ENCODE measurements at regions not wholly inside any gene's neighbourhood (a gene's known extent, or its start where the extent isn't known, plus 50 kb on each side); places are given as distances from the start of the nearest gene placed in this dataset.

DNA sequence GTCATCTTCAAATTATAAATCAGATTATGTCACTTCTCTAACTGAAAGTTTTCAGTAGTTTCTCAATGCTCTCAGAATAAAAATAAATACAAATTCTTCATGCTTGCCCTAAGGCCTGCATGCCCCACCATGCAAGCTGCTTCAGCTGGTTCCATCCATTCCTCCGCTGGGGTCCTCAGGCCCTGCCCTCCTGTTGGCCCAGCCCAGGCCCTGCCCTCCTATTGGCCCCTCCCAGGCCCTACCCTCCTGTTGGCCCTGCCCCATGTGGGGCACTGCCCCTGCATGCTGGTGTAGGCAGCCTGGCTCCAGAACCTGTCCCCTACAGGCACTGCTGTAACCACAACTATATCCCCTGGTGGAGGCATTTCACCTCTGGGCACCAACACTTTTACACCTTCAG lies 109.3 kb upstream of the TCERG1L start:
- H3K36me3 Mint-ChIP-seq = no peaks in the 10 kb centered on the region
- no peak overlapping the region for H3K27ac ChIP-seq (ENCODE audit: low read depth, low read length)
- no peak overlapping the region for H3K4me3 Mint-ChIP-seq
- H3K4me1 ChIP-seq (ENCODE audit: insufficient read depth, low read length) = no peaks in the 10 kb centered on the region
- no peaks in the 10 kb centered on the region for H3K9me3 ChIP-seq (ENCODE audit: low read length)
- ChIA-PET CTCF (interaction anchor here (0.9 kb wide), 1 partner anchor 14 kb away, joined by 3 read pairs; no protein-coding TSS in a partner anchor), POLR2A (no interaction called here)
- H3K36me3 ChIP-seq (ENCODE audit: insufficient read depth, low read length) = no peaks in the 10 kb centered on the region
- H3K4me1 Mint-ChIP-seq = no peaks in the 10 kb centered on the region
- H3K9me3 Mint-ChIP-seq = peaks cover 2 to 7% (median 5%) of the 10 kb centered on the region in 5 donors
- no peak for DNase-seq
- no peak overlapping the region for H3K27ac Mint-ChIP-seq
- no peaks in the 10 kb centered on the region for H3K27me3 Mint-ChIP-seq
- H3K4me3 ChIP-seq (ENCODE audit: low read length) = no peak overlapping the region
- H3K27me3 ChIP-seq (ENCODE audit: insufficient read depth, low read length, poor library complexity, severe bottlenecking) = no peaks in the 10 kb centered on the region

DNA sequence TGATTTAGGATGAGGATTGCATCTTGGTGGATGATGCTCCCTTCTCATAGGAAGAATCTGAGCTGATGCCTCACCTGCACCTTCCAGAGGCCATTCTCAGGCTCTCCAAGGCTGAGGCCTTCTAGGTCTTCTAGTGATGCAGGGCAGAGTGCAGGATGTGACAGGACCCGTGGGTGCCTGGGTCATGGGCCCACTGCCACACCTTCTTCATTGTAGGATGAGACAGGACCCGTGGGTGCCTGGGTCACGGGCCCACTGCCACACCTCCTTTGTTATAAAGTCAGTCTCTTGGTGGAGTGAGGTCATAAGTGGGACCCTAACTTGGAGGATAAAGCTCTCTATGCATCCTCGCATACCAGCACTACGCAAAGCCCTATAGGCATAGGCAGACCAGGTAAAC lies 109.9 kb upstream of the TCERG1L start:
- Histone ChIP-seq H3K27me3 (ENCODE audit: insufficient read depth, low read length, poor library complexity, severe bottlenecking) (no peaks in the 10 kb centered on the region), H3K27ac (ENCODE audit: low read depth, low read length) (no peak overlapping the region), H3K36me3 (ENCODE audit: insufficient read depth, low read length) (no peaks in the 10 kb centered on the region), H3K9me3 (ENCODE audit: low read length) (no peaks in the 10 kb centered on the region), H3K4me1 (ENCODE audit: insufficient read depth, low read length) (no peaks in the 10 kb centered on the region), H3K4me3 (ENCODE audit: low read length) (no peak overlapping the region)
- DNase-seq = no peak
- POLR2A ChIA-PET = no interaction called here
- Mint-ChIP-seq H3K36me3 (no peaks in the 10 kb centered on the region), H3K27ac (no peak overlapping the region), H3K4me1 (no peaks in the 10 kb centered on the region), H3K27me3 (no peaks in the 10 kb centered on the region), H3K9me3 (peaks cover 2 to 5% (median 5%) of the 10 kb centered on the region in 5 donors), H3K4me3 (no peak overlapping the region)
- CTCF ChIA-PET = interaction anchor here (0.9 kb wide), 1 partner anchor 13 kb away, joined by 3 read pairs; no protein-coding TSS in a partner anchor

DNA sequence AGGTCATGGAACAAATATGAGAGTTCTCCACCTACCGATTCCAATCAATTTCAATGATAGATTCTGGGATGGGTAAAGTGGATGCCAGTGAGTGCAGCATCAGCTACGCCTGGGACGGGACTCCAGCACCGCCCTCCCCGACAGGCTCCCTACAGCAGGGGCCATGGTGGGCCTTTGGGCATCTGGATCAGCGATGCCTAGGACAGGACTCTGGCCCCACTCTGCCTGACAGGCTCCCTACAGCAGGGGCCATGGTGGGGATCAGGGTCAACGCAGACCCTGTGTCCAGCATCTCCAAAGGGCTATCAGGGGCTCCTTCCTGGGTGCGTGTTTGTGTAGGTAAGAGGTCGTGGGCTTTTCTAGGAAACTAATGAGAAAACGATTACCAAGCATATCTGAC lies 111.2 kb upstream of the TCERG1L start:
- Mint-ChIP-seq H3K4me3 (no peak overlapping the region), H3K27me3 (no peaks in the 10 kb centered on the region), H3K9me3 (peaks cover 2 to 5% (median 3%) of the 10 kb centered on the region in 5 donors), H3K4me1 (no peaks in the 10 kb centered on the region), H3K27ac (no peak overlapping the region), H3K36me3 (no peaks in the 10 kb centered on the region)
- ChIA-PET CTCF (no interaction called here), POLR2A (no interaction called here)
- Histone ChIP-seq H3K27me3 (ENCODE audit: insufficient read depth, low read length, poor library complexity, severe bottlenecking) (no peaks in the 10 kb centered on the region), H3K4me3 (ENCODE audit: low read length) (no peak overlapping the region), H3K36me3 (ENCODE audit: insufficient read depth, low read length) (no peaks in the 10 kb centered on the region), H3K27ac (ENCODE audit: low read depth, low read length) (no peak overlapping the region), H3K9me3 (ENCODE audit: low read length) (no peaks in the 10 kb centered on the region), H3K4me1 (ENCODE audit: insufficient read depth, low read length) (no peaks in the 10 kb centered on the region)
- no peak for DNase-seq

DNA sequence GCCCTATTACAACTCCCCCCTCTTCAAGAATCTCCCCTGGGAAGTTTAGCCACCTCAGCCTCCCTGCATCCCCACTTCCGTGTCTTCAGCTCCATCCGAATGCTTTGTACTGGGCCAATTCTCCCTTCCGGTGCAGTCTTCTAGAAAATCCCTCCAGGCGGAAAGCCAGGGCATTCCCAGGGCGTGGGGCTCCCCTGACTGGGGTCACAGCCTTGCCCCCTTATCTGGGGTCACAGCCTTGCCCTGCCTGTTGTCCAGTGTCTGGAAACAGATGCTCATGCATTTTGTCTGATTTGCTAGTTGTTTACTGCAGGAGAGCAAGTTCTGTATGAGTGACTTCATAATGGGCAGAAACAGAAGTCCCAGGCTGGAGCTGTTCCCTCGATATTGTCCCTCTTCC lies 112.5 kb upstream of the TCERG1L start:
- H3K4me3 Mint-ChIP-seq = no peak overlapping the region
- Histone ChIP-seq H3K4me3 (ENCODE audit: low read length) (no peak overlapping the region), H3K36me3 (ENCODE audit: insufficient read depth, low read length) (no peaks in the 10 kb centered on the region), H3K4me1 (ENCODE audit: insufficient read depth, low read length) (no peaks in the 10 kb centered on the region), H3K9me3 (ENCODE audit: low read length) (no peaks in the 10 kb centered on the region), H3K27ac (ENCODE audit: low read depth, low read length) (no peak overlapping the region), H3K27me3 (ENCODE audit: insufficient read depth, low read length, poor library complexity, severe bottlenecking) (no peaks in the 10 kb centered on the region)
- peaks cover 2 to 8% (median 3%) of the 10 kb centered on the region in 5 donors for H3K9me3 Mint-ChIP-seq
- no peak overlapping the region for H3K27ac Mint-ChIP-seq
- no peaks in the 10 kb centered on the region for H3K27me3 Mint-ChIP-seq
- POLR2A ChIA-PET = no interaction called here
- CTCF ChIA-PET = no interaction called here
- DNase-seq = no peak
- no peaks in the 10 kb centered on the region for H3K36me3 Mint-ChIP-seq
- H3K4me1 Mint-ChIP-seq = no peaks in the 10 kb centered on the region

DNA sequence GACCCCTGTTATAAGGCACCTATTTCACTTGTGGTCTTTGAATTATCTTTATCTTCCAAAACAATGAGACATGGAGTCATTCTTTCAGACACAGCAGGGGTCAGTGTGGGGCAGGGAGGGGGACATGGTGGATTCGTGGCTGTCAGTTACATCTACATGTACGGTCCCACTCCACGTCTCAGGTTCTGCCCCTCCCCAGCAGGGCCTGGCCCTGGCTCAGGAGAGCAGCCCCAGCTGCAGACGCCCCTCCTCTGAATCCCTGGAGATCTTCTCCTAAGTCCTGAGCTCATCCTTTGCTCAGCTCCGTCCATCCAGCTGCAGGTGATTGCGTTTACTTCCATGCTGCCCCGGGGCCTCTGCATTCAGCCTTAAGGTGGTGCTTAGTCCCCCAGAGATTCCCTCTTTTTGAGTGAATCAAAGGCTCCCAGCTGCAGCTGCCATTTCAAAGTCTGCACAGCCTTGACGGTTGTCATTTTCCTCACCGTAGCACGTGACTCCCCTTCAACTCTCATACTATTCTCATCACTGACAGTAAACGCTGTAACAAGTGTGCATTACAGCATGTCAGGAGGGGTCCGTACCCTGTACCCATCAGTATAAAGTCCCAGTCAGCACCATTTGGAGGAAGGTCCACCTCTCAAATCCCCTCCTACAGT lies 113.4 kb upstream of the TCERG1L start:
- H3K36me3 ChIP-seq (ENCODE audit: insufficient read depth, low read length) = no peaks in the 10 kb centered on the region
- H3K4me1 ChIP-seq (ENCODE audit: insufficient read depth, low read length) = no peaks in the 10 kb centered on the region
- Mint-ChIP-seq H3K4me3 (no peak overlapping the region), H3K4me1 (no peaks in the 10 kb centered on the region), H3K9me3 (peaks cover 0 to 3% (median 2%) of the 10 kb centered on the region in 5 donors), H3K27ac (no peak overlapping the region), H3K36me3 (no peaks in the 10 kb centered on the region), H3K27me3 (no peaks in the 10 kb centered on the region)
- CTCF ChIA-PET = no interaction called here
- no peaks in the 10 kb centered on the region for H3K9me3 ChIP-seq (ENCODE audit: low read length)
- no peak overlapping the region for H3K4me3 ChIP-seq (ENCODE audit: low read length)
- POLR2A ChIA-PET = no interaction called here
- DNase-seq = no peak
- no peaks in the 10 kb centered on the region for H3K27me3 ChIP-seq (ENCODE audit: insufficient read depth, low read length, poor library complexity, severe bottlenecking)
- no peak overlapping the region for H3K27ac ChIP-seq (ENCODE audit: low read depth, low read length)

DNA sequence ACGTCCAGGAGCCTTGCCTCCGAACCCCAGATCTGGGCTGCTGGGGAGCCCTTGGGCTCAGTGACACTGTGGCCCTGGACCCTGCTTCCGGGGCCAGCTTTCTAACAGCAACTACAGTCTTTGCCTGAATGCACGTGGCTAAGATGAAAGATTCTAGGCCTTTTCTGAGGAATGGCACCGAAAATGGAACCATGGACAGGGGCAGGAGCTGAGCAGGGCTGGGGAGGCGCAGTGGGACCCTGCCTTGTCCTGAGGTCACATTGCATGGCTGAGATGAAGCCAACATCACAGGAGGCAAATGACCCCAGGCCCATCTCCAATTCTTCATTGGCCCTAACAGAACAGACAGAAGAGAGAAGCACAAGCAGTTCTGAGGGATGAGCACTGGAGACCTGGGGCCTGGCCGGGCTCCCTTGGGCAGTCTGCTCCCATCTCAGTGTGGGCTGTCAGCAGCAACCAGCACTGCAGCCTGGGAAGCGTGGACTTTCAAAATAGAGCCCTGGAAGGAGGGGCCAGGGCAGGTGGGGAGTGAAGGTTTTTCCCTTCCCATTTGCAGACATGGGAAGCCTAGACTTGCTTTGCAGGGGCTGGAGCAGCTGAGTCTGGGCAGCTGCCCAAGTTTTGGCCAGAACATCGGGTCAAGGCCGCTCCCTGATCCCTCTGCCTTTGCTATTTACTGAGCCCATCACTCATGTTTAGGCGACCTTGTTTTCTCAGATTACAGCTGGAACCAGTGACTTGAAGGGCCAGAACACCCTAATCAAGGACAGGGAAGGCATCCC lies 114.4 kb upstream of the TCERG1L start:
- H3K4me3 ChIP-seq (ENCODE audit: low read length) = no peak overlapping the region
- H3K4me1 Mint-ChIP-seq = no peaks in the 10 kb centered on the region
- DNase-seq = no peak
- no peaks in the 10 kb centered on the region for H3K27me3 ChIP-seq (ENCODE audit: insufficient read depth, low read length, poor library complexity, severe bottlenecking)
- no peaks in the 10 kb centered on the region for H3K9me3 ChIP-seq (ENCODE audit: low read length)
- no peak overlapping the region for H3K4me3 Mint-ChIP-seq
- H3K9me3 Mint-ChIP-seq = peaks cover 0 to 4% (median 2%) of the 10 kb centered on the region in 5 donors
- ChIA-PET CTCF (interaction anchor here (0.6 kb wide), 1 partner anchor 12 kb away, joined by 3 read pairs; no protein-coding TSS in a partner anchor), POLR2A (no interaction called here)
- no peaks in the 10 kb centered on the region for H3K36me3 Mint-ChIP-seq
- H3K36me3 ChIP-seq (ENCODE audit: insufficient read depth, low read length) = no peaks in the 10 kb centered on the region
- no peaks in the 10 kb centered on the region for H3K4me1 ChIP-seq (ENCODE audit: insufficient read depth, low read length)
- no peak overlapping the region for H3K27ac ChIP-seq (ENCODE audit: low read depth, low read length)
- H3K27me3 Mint-ChIP-seq = peaks cover 0 to 5% of the 10 kb centered on the region in 2 donors
- H3K27ac Mint-ChIP-seq = no peak overlapping the region

DNA sequence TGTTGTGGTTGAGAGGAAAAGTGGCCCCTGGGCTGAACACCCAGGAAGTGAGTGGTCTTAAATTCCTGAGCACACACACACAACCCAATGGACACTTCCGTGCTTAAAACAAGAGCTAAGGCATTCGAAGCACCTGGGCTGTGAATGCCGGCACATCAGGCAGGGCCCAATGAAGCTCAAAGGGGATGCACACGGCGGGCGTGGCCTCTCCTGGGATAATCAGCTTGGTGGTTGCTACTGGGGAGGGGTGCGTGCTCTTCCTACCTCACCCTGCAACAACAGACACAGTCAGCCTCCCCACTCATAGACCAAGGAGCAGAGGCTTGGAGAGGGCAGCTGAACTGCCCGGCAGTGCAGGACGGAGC lies 115.0 kb upstream of the TCERG1L start:
- no peak overlapping the region for H3K27ac Mint-ChIP-seq
- no peaks in the 10 kb centered on the region for H3K36me3 Mint-ChIP-seq
- peaks cover 0 to 4% (median 2%) of the 10 kb centered on the region in 5 donors for H3K9me3 Mint-ChIP-seq
- Histone ChIP-seq H3K4me1 (ENCODE audit: insufficient read depth, low read length) (no peaks in the 10 kb centered on the region), H3K4me3 (ENCODE audit: low read length) (no peak overlapping the region), H3K36me3 (ENCODE audit: insufficient read depth, low read length) (no peaks in the 10 kb centered on the region), H3K27ac (ENCODE audit: low read depth, low read length) (no peak overlapping the region), H3K9me3 (ENCODE audit: low read length) (no peaks in the 10 kb centered on the region), H3K27me3 (ENCODE audit: insufficient read depth, low read length, poor library complexity, severe bottlenecking) (no peaks in the 10 kb centered on the region)
- ChIA-PET CTCF (no interaction called here), POLR2A (no interaction called here)
- H3K4me3 Mint-ChIP-seq = no peak overlapping the region
- no peak for DNase-seq
- no peaks in the 10 kb centered on the region for H3K4me1 Mint-ChIP-seq
- H3K27me3 Mint-ChIP-seq = peaks cover 0 to 5% of the 10 kb centered on the region in 2 donors

DNA sequence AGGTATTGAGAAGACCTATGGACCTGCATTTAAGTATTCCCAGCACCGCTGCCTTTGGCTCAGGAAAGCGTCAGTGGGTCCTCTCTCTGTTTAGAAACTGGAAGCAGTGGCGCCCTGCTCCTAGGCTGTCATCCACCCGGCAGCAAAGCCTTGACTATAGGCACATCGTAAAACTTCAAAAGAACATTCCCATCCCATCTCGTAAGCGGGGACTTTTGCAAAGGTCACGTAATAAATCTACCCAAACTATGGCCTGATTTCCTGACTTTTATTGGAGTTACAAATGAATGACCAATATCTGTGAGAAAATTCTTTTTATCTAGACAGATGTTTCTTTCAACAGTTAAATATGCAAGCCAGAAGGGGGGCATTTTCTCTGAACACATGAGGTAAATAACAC lies 115.8 kb upstream of the TCERG1L start:
- H3K4me3 ChIP-seq (ENCODE audit: low read length) = no peak overlapping the region
- ChIA-PET POLR2A (no interaction called here), CTCF (no interaction called here)
- no peaks in the 10 kb centered on the region for H3K27me3 ChIP-seq (ENCODE audit: insufficient read depth, low read length, poor library complexity, severe bottlenecking)
- no peaks in the 10 kb centered on the region for H3K4me1 ChIP-seq (ENCODE audit: insufficient read depth, low read length)
- no peak for DNase-seq
- peaks cover 0 to 4% (median 0%) of the 10 kb centered on the region in 5 donors for H3K9me3 Mint-ChIP-seq
- no peaks in the 10 kb centered on the region for H3K4me1 Mint-ChIP-seq
- peaks cover 0 to 5% of the 10 kb centered on the region in 2 donors for H3K27me3 Mint-ChIP-seq
- H3K36me3 Mint-ChIP-seq = no peaks in the 10 kb centered on the region
- H3K36me3 ChIP-seq (ENCODE audit: insufficient read depth, low read length) = no peaks in the 10 kb centered on the region
- no peak overlapping the region for H3K4me3 Mint-ChIP-seq
- H3K27ac ChIP-seq (ENCODE audit: low read depth, low read length) = no peak overlapping the region
- no peak overlapping the region for H3K27ac Mint-ChIP-seq
- H3K9me3 ChIP-seq (ENCODE audit: low read length) = no peaks in the 10 kb centered on the region
